Neural crest cell (in vitro differentiated cells): ENCODE measurements at regions not wholly inside any gene's neighbourhood (a gene's known extent, or its start where the extent isn't known, plus 50 kb on each side); places are given as distances from the start of the nearest gene placed in this dataset.

Source experiments
- DNase-seq: peaks from one replicate; pipeline ENCODE4 v3.0.0; 2021; ENCODE audit warnings: low read depth, mixed read lengths, low spot score
- H3K27ac Mint-ChIP-seq: one replicate; pipeline ENCODE4 v1.8.0; 2021; ENCODE audit warnings: mild to moderate bottlenecking, mixed read lengths; ENCODE audit not compliant: unreplicated experiment
- H3K27me3 Mint-ChIP-seq: 2 replicates; pipeline ENCODE4 v1.8.0; 2021; ENCODE audit warnings: low read depth, mild to moderate bottlenecking, mixed read lengths
- H3K36me3 Mint-ChIP-seq: 2 replicates; pipeline ENCODE4 v1.8.0; 2021; ENCODE audit warnings: low read depth, mild to moderate bottlenecking, mixed read lengths
- H3K4me1 Mint-ChIP-seq: 2 replicates; pipeline ENCODE4 v1.8.0; 2021; ENCODE audit warnings: mixed read lengths
- H3K4me3 Mint-ChIP-seq: one replicate; pipeline ENCODE4 v1.8.0; 2021; ENCODE audit warnings: mild to moderate bottlenecking, mixed read lengths
- H3K9me3 Mint-ChIP-seq: 2 replicates; pipeline ENCODE4 v1.8.0; 2021; ENCODE audit warnings: mixed read lengths
- TF ChIP-seq, protein P1 (sequence below): fragments of 200-600 bp; sonication (generic); conservative IDR thresholded peaks from 2 replicates; pipeline ENCODE4 v1.5.0; 2021; ENCODE audit warnings: antibody characterized with exemption, mild to moderate bottlenecking

DNA sequence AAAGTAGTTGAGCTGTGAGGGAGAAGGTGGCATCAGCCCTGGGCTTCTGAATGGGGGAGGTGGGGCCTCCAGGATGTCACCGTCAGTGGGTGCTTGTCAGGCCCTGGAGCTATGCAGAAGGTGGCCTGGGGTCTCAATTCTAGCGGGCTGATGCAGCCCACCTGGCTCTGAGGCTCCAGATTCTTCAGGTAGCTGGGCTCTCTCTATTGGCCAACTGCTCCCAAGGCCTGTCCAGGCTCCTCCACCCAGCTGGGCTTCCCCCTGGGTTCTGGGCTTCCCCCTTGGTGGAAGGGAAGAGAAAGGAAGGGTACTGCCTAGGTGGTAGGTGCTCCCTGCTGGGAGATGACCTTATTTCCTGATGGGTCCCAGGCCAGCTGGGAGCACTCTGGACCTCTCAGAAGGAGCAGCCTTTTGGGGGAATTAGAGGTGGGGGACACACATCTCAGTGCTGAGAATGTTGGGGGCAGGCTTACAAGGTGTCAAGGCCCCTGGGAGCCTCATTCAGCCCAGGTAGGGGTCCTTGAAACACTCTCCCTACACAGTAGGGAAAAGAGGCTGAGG, 1728.3 kb downstream of the TP53TG3F start:
- Mint-ChIP-seq H3K36me3 (peaks cover 3% of the 10 kb centered on the region), H3K4me1 (no peaks in the 10 kb centered on the region), H3K9me3 (peaks cover 4% of the 10 kb centered on the region), H3K27me3 (no peaks in the 10 kb centered on the region), H3K4me3 (no peak overlapping the region), H3K27ac (no peak overlapping the region)
- TF ChIP-seq, protein P1, sequence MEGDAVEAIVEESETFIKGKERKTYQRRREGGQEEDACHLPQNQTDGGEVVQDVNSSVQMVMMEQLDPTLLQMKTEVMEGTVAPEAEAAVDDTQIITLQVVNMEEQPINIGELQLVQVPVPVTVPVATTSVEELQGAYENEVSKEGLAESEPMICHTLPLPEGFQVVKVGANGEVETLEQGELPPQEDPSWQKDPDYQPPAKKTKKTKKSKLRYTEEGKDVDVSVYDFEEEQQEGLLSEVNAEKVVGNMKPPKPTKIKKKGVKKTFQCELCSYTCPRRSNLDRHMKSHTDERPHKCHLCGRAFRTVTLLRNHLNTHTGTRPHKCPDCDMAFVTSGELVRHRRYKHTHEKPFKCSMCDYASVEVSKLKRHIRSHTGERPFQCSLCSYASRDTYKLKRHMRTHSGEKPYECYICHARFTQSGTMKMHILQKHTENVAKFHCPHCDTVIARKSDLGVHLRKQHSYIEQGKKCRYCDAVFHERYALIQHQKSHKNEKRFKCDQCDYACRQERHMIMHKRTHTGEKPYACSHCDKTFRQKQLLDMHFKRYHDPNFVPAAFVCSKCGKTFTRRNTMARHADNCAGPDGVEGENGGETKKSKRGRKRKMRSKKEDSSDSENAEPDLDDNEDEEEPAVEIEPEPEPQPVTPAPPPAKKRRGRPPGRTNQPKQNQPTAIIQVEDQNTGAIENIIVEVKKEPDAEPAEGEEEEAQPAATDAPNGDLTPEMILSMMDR, result no peak
- no peak for DNase-seq

DNA sequence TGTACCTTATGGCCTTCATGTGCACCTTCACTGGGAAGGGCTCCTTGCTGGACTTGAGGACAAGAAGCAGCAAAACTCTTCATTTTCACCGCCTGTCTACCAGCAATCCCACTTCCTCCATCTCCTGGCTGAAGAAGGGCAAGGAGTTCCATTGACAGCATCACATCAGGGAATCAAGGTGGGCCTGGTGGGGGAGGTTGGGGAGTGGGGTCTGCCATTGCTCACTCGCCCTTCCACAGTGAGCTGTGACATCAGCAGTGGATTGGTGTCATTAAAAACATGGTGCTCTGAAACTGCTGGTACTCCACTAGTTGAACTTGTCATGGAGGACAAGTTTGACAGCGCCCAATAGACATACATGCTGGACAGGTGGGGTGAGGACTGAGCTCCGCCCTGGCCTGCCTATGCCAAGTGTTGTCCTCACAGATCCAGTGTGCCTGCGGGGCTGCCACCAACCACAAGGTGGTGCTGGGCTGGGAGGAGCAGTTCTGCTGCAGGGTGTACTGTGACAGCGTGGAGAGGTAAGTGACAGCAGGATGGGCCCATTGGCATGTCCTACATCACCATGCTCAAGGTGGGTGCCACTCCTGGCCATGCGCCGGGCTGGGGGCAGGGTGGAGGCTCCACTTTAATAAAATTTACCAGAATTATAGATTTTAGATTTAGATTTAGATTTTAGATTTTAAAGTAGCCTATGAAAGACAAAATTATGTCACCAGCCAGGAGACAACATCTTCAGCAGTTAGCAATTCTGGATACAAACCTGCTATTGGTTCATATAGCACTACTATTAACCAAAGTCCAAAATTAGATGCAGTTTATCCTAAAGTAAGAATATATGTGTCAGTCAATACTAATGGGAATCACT, 1729.1 kb downstream of the TP53TG3F start:
- Mint-ChIP-seq H3K4me3 (no peak overlapping the region), H3K27ac (no peak overlapping the region), H3K9me3 (peaks cover 4% of the 10 kb centered on the region), H3K27me3 (no peaks in the 10 kb centered on the region), H3K36me3 (peaks cover 3% of the 10 kb centered on the region), H3K4me1 (no peaks in the 10 kb centered on the region)
- TF ChIP-seq, protein P1, result no peak
- no peak for DNase-seq

DNA sequence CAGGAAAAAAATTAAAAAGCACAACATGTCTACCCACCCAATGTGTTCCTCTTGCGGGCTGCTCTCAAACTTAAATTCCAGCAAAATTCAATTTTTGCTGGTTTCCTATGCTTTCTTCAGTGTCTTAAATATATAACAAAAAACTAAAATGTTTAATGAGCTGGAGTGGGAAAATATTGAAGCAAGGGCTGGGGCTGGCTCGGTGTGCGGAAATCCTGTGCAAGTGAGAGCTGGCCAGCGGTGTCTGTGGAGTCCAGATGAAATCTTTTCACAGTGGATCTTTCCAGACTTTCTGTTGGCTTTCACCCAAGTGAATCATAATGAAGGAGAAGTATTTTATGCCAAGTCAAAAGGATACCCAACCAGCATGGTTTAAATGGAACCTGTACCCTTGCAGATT, 1733.6 kb downstream of the TP53TG3F start:
- TF ChIP-seq, protein P1, result no peak
- no peaks in the 10 kb centered on the region for H3K4me1 Mint-ChIP-seq
- H3K36me3 Mint-ChIP-seq, result no peaks in the 10 kb centered on the region
- peaks cover 4% of the 10 kb centered on the region for H3K9me3 Mint-ChIP-seq
- H3K27ac Mint-ChIP-seq, result no peak overlapping the region
- no peaks in the 10 kb centered on the region for H3K27me3 Mint-ChIP-seq
- DNase-seq, result no peak
- H3K4me3 Mint-ChIP-seq, result no peak overlapping the region

DNA sequence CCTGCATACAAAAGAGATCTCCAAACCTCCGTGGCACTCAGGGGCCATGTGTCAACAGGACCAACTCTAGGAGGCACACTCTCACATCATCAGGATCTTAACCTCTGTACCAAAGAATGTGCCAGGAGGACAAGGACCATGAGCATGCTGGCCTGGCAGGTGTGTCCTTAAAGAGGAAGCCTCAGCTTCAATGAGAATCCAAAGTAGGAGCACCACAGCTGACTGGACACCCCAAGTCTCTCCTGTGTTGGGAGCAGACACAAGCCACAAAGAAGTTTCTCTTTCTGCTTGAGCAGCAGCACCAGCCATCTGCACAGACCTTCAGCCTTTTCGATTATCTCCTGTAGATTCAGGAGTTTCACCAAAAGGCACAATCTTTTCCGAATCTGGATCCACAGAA, 1734.5 kb downstream of the TP53TG3F start:
- H3K4me1 Mint-ChIP-seq, result no peaks in the 10 kb centered on the region
- TF ChIP-seq, protein P1, result no peak
- H3K27ac Mint-ChIP-seq, result no peak overlapping the region
- DNase-seq, result no peak
- no peaks in the 10 kb centered on the region for H3K27me3 Mint-ChIP-seq
- no peak overlapping the region for H3K4me3 Mint-ChIP-seq
- H3K36me3 Mint-ChIP-seq, result no peaks in the 10 kb centered on the region
- H3K9me3 Mint-ChIP-seq, result peaks cover 4% of the 10 kb centered on the region

DNA sequence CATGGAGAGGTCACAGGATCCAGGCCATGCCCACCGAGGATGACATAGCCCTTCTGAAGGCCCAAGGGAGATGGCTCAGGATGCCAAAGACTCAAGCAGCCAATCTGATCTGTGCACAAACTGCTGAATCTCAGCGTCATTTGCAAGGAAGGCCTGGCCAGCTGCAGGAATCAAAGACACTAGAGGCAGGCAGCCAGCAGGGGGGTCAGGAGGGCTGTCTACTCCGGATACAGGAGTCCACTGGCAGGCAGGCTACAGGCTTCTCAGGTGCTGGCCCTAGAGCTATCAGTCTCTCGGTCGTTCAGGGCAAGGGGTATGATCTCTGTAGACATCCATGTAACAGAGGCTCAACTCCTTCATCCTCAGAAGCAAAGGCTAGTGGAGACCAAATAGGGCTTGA, 1735.3 kb downstream of the TP53TG3F start:
- Mint-ChIP-seq H3K9me3 (peaks cover 6% of the 10 kb centered on the region), H3K27ac (no peak overlapping the region), H3K4me3 (no peak overlapping the region), H3K36me3 (no peaks in the 10 kb centered on the region), H3K27me3 (no peaks in the 10 kb centered on the region), H3K4me1 (no peaks in the 10 kb centered on the region)
- no peak for DNase-seq
- TF ChIP-seq, protein P1, result no peak
